PC-9 (cell line): ENCODE measurements at regions not wholly inside any gene's neighbourhood (a gene's known extent, or its start where the extent isn't known, plus 50 kb on each side); places are given as distances from the start of the nearest gene placed in this dataset.

Experiments used
- BruUV-seq: library from RNA; stranded (reverse); fragments of 400-500 nt; replicated peaks from 2 replicates; lab custom pipeline; 2021; lab: Mats Ljungman, UMichigan
- CTCF ChIA-PET: fragments of 300-600 bp; sonication (Branson Sonifier 250); formaldehyde crosslinking; loops from one replicate; lab custom pipeline; 2022; ENCODE audit warnings: antibody characterized with exemption; lab: Charles Lee
- POLR2A ChIA-PET: fragments of 300-600 bp; sonication (Branson Sonifier 250); formaldehyde crosslinking; loops from one replicate; lab custom pipeline; 2022; ENCODE audit warnings: antibody characterized with exemption; ENCODE audit not compliant: unreplicated experiment; lab: Charles Lee
- DNase-seq, 2 experiments: peaks; one replicate each; pipeline versions ENCODE4 v3.0.0 to v3.0.0-alpha.2; 2015 to 2022; ENCODE audit warnings: mixed read lengths in 1 of 2
- H2AFZ ChIP-seq: fragments of 200-600 bp; sonication (generic); 2 replicates; pipeline ENCODE4 v1.8.1; 2017; ENCODE audit warnings: antibody characterized with exemption
- H3F3A ChIP-seq: fragments of 200-600 bp; sonication (generic); 2 replicates; pipeline ENCODE4 v1.8.1; 2017; ENCODE audit warnings: antibody characterized with exemption, mild to moderate bottlenecking, low read depth; ENCODE audit not compliant: insufficient read depth
- H3K27ac ChIP-seq: fragments of 200-600 bp; sonication (generic); 2 replicates; pipeline ENCODE4 v1.6.1; 2016; ENCODE audit warnings: mixed run types
- H3K27me3 ChIP-seq: fragments of 200-600 bp; sonication (generic); 2 replicates; pipeline ENCODE4 v1.6.1; 2016; ENCODE audit warnings: low read depth, mixed run types; ENCODE audit not compliant: insufficient read depth
- H3K36me3 ChIP-seq: fragments of 200-600 bp; sonication (generic); 2 replicates; pipeline ENCODE4 v1.6.1; 2016; ENCODE audit warnings: low read depth, mixed run types
- H3K4me1 ChIP-seq: fragments of 200-600 bp; sonication (generic); replicated peaks from 2 replicates; pipeline ENCODE4 v1.6.1; 2016; ENCODE audit warnings: mixed run types; ENCODE audit not compliant: insufficient read depth
- H3K4me2 ChIP-seq: fragments of 200-600 bp; sonication (generic); 2 replicates; pipeline ENCODE4 v1.6.1; 2017; ENCODE audit warnings: mixed run types
- H3K4me3 ChIP-seq: fragments of 200-600 bp; sonication (generic); 2 replicates; pipeline ENCODE4 v1.6.1; 2016; ENCODE audit warnings: mixed run types
- H3K79me2 ChIP-seq: fragments of 200-600 bp; sonication (generic); 2 replicates; pipeline ENCODE4 v1.6.1; 2017; ENCODE audit warnings: low read depth, mixed run types
- H3K9me2 ChIP-seq: fragments of 200-600 bp; sonication (generic); 2 replicates; pipeline ENCODE4 v1.8.1; 2017; ENCODE audit warnings: mild to moderate bottlenecking; ENCODE audit not compliant: insufficient read depth
- H3K9me3 ChIP-seq: fragments of 200-600 bp; sonication (generic); 2 replicates; pipeline ENCODE4 v1.8.1; 2016; ENCODE audit warnings: low read depth; ENCODE audit not compliant: insufficient read depth
- H4K20me1 ChIP-seq: fragments of 200-600 bp; sonication (generic); 2 replicates; pipeline ENCODE4 v1.8.1; 2017; ENCODE audit not compliant: insufficient read depth
- CTCF ChIP-seq: fragments of 200-600 bp; sonication (generic); conservative IDR thresholded peaks from 2 replicates; pipeline ENCODE4 v1.6.1; 2017; ENCODE audit warnings: mixed run types, antibody characterized with exemption, mild to moderate bottlenecking, moderate library complexity
- EZH2 ChIP-seq: fragments of 200-600 bp; sonication (generic); IDR thresholded peaks from 2 replicates; pipeline ENCODE4 v1.8.0; 2017; ENCODE audit warnings: antibody characterized with exemption, low read depth
- intact Hi-C: fragments of 100-400 bp; cut with micrococcal nuclease; formaldehyde crosslinking; loops from one replicate; pipeline ENCODE4 v1.10.0; 2022; ENCODE audit not compliant: unreplicated experiment

GRCh38 chr19:29378126-29378525 is 147.7 kb upstream of the VSTM2B start:
- intact Hi-C loops, result no loop called here
- POLR2A ChIA-PET, result no interaction called here

GRCh38 chr19:29378543-29379080 is 147.2 kb upstream of the VSTM2B start:
- peaks cover 77% of the 10 kb centered on the region for H3K27me3 ChIP-seq
- no peak overlapping the region for H2AFZ ChIP-seq
- BruUV-seq, result no TSS peak
- no peaks in the 10 kb centered on the region for H3F3A ChIP-seq
- ChIA-PET CTCF (no interaction called here), POLR2A (no interaction called here)
- H3K4me2 ChIP-seq, result no peak overlapping the region
- no peak overlapping the region for H3K4me3 ChIP-seq
- no peaks in the 10 kb centered on the region for H3K36me3 ChIP-seq
- no peaks in the 10 kb centered on the region for H3K9me3 ChIP-seq
- no peaks in the 10 kb centered on the region for H3K4me1 ChIP-seq
- H4K20me1 ChIP-seq, result no peaks in the 10 kb centered on the region
- H3K27ac ChIP-seq, result no peak overlapping the region
- DNase-seq, result no peak
- no peaks in the 10 kb centered on the region for H3K9me2 ChIP-seq
- no peaks in the 10 kb centered on the region for H3K79me2 ChIP-seq
- intact Hi-C loops, result no loop called here
- no peak for TF ChIP-seq EZH2
- no peak for TF ChIP-seq CTCF

More at GRCh38 chr19:29378126-29378525, 147.7 kb upstream of the VSTM2B start:
- Histone ChIP-seq H3K4me3 (no peak overlapping the region), H3K4me1 (no peaks in the 10 kb centered on the region), H3K27me3 (peaks cover 77% of the 10 kb centered on the region), H4K20me1 (no peaks in the 10 kb centered on the region), H3K4me2 (no peak overlapping the region), H3K9me2 (no peaks in the 10 kb centered on the region), H2AFZ (no peak overlapping the region), H3K9me3 (no peaks in the 10 kb centered on the region), H3K36me3 (no peaks in the 10 kb centered on the region), H3K79me2 (no peaks in the 10 kb centered on the region), H3K27ac (no peak overlapping the region), H3F3A (no peaks in the 10 kb centered on the region)
- CTCF ChIA-PET, result no interaction called here
- BruUV-seq, result no TSS peak
- DNase-seq, result no peak
- TF ChIP-seq EZH2 (no peak), CTCF (no peak)

DNA sequence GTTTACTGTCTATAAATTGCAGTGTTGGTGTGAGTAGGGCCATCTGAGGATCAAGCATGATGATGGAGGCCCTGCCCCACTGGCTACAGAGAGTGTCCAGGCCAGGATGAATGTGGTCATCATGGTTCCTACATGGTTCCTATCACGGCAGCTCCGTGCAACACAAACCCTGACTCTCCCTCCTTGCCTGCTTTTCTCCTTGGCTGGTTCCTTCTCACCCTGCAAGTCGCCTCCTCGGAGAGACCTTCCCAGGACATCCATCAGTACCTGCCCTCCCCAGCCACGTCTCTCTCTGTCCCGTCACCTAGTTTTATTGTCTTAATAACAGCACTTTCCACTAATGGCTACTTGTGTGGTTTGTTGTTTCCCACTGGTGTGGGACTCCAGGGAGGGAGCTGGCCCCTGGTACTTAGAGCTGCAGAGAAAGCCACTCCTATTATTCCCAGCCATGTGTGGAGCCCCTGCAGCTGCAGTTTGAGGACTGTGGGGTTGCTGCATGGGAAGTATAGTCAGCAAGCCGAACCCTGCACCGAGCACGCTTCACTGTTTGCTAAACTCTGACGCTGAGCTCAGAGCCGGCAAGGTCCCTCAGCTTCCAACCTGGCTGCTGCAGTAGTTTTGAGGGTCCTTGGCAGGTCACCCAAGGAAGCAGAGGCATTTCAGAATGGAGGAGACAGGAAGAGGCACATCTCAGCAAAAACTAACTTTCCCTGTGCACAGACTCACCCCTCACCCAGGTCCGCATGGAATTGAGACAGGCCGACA is 146.4 kb upstream of the VSTM2B start:
- CTCF ChIA-PET, result no interaction called here
- Histone ChIP-seq H2AFZ (no peak overlapping the region), H3K27ac (no peak overlapping the region), H3K4me2 (no peak overlapping the region), H3K4me3 (no peak overlapping the region), H3K27me3 (peaks cover 79% of the 10 kb centered on the region), H3K79me2 (no peaks in the 10 kb centered on the region), H4K20me1 (no peaks in the 10 kb centered on the region), H3K36me3 (no peaks in the 10 kb centered on the region), H3F3A (no peaks in the 10 kb centered on the region), H3K9me3 (no peaks in the 10 kb centered on the region), H3K4me1 (no peaks in the 10 kb centered on the region), H3K9me2 (no peaks in the 10 kb centered on the region)
- POLR2A ChIA-PET, result no interaction called here
- BruUV-seq, result no TSS peak
- no peak for TF ChIP-seq CTCF
- TF ChIP-seq EZH2, result no peak
- DNase-seq, result no peak
- intact Hi-C loops, result no loop called here
